Uterus (tissue), 3 donors: ENCODE measurements at regions not wholly inside any gene's neighbourhood (a gene's known extent, or its start where the extent isn't known, plus 50 kb on each side); places are given as distances from the start of the nearest gene placed in this dataset.

Experiments
- DNase-seq, 2 donors: peaks; one replicate each; pipeline ENCODE4 v3.0.0-alpha.2; 2019 to 2020
- H3K27ac ChIP-seq, 2 donors: fragments of 200-600 bp; sonication (generic); 1 replicate in 1 of 2; 2 replicates in 1 of 2; pipeline ENCODE4 v1.5.1; 2016 to 2018
- H3K27me3 ChIP-seq, 2 donors: fragments of 200-600 bp; sonication (generic); one replicate each; pipeline ENCODE4 v1.5.1; 2018 to 2019; ENCODE audit warnings: control low read depth in 1 of 2
- H3K36me3 ChIP-seq, 2 donors: fragments of 200-600 bp; sonication (generic); one replicate each; pipeline ENCODE4 v1.5.1; 2019; ENCODE audit warnings: control low read depth in 1 of 2
- H3K4me1 ChIP-seq, 2 donors: fragments of 200-600 bp; sonication (generic); one replicate each; pipeline ENCODE4 v1.5.1; 2018 to 2019; ENCODE audit warnings: control low read depth in 1 of 2
- H3K4me3 ChIP-seq, 2 donors: fragments of 200-600 bp; sonication (generic); 1 replicate in 1 of 2; 2 replicates in 1 of 2; pipeline ENCODE4 v1.5.1; 2018 to 2019; ENCODE audit warnings: mild to moderate bottlenecking in 1 of 2
- H3K9me3 ChIP-seq, 2 donors: fragments of 200-600 bp; sonication (generic); one replicate each; pipeline ENCODE4 v1.5.1; 2019; ENCODE audit warnings: control low read depth in 1 of 2
- CTCF ChIP-seq, 4 experiments: fragments of 200-600 bp in 2 of 4; fragments of 450-650 bp in 2 of 4; sonication (generic) in 2 of 4; IDR thresholded peaks; one replicate each; pipeline ENCODE4 v1.5.1; 2016 to 2019; ENCODE audit warnings: antibody characterized with exemption in 4 of 4, mild to moderate bottlenecking in 2 of 4, moderate library complexity in 1 of 4
- POLR2A ChIP-seq, 2 donors: fragments of 450-650 bp; IDR thresholded peaks; one replicate each; pipeline ENCODE4 v1.6.1; 2016; ENCODE audit warnings: antibody characterized with exemption in 2 of 2, mild to moderate bottlenecking in 1 of 2, moderate library complexity in 1 of 2
- intact Hi-C: fragments of 100-400 bp; cut with DNase I; formaldehyde crosslinking; loops from one replicate; pipeline ENCODE4 v1.15.1; 2023; ENCODE audit warnings: low total_unique reads
- donor health status: DM: yes; HTN: yes; CAD: no.

DNA sequence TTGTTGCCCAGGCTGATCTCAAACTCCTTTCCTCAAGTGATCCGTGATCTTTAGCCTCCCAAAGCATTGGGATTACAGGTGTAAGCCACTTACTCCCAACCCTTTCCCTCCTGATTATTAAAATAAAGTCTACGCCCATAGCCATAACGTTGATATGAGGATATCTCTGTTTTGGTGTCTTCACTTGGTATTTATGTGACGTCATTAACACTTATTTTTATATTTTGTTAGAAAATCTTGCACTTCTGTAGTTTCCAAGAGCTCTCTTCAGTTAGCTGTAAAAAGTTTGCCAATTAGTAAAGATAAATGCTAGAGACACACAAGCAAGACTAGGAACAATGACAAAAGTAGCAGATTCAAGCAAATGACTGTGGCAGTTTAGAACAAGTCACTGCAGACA is 115.6 kb upstream of the HSF2 start:
- intact Hi-C loops, result no loop called here
- H3K27me3 ChIP-seq, result no peaks in the 10 kb centered on the region
- no peak overlapping the region for H3K27ac ChIP-seq
- no peaks in the 10 kb centered on the region for H3K36me3 ChIP-seq
- no peaks in the 10 kb centered on the region for H3K4me1 ChIP-seq
- no peak overlapping the region for H3K4me3 ChIP-seq
- TF ChIP-seq CTCF (IDR thresholded peaks at IDR 0.05) (no peak), POLR2A (IDR thresholded peaks at IDR 0.05) (no peak)
- no peaks in the 10 kb centered on the region for H3K9me3 ChIP-seq
- no peak for DNase-seq

GRCh38 chr6:122284848-122285247 is 114.6 kb upstream of the HSF2 start:
- no peak for DNase-seq
- Histone ChIP-seq H3K27ac (no peak overlapping the region), H3K36me3 (no peaks in the 10 kb centered on the region), H3K9me3 (no peaks in the 10 kb centered on the region), H3K27me3 (no peaks in the 10 kb centered on the region), H3K4me3 (no peak overlapping the region), H3K4me1 (no peaks in the 10 kb centered on the region)
- TF ChIP-seq POLR2A (IDR thresholded peaks at IDR 0.05), result no peak
- TF ChIP-seq CTCF (IDR thresholded peaks at IDR 0.05), result no peak
- intact Hi-C loops, result no loop called here

GRCh38 chr6:122285292-122285913 is 114.0 kb upstream of the HSF2 start:
- no peaks in the 10 kb centered on the region for H3K4me1 ChIP-seq
- peak in 1 of 2 donors; percentile 24 for DNase-seq
- no peak overlapping the region for H3K27ac ChIP-seq
- H3K36me3 ChIP-seq, result no peaks in the 10 kb centered on the region
- intact Hi-C loops, result no loop called here
- no peak overlapping the region for H3K4me3 ChIP-seq
- no peaks in the 10 kb centered on the region for H3K9me3 ChIP-seq
- no peaks in the 10 kb centered on the region for H3K27me3 ChIP-seq
- TF ChIP-seq POLR2A (IDR thresholded peaks at IDR 0.05) (no peak), CTCF (IDR thresholded peaks at IDR 0.05) (no peak)

GRCh38 chr6:122286512-122286911 is 112.9 kb upstream of the HSF2 start:
- Histone ChIP-seq H3K27me3 (no peaks in the 10 kb centered on the region), H3K27ac (no peak overlapping the region), H3K9me3 (no peaks in the 10 kb centered on the region), H3K36me3 (no peaks in the 10 kb centered on the region), H3K4me1 (no peaks in the 10 kb centered on the region), H3K4me3 (no peak overlapping the region)
- no peak for DNase-seq
- intact Hi-C loops, result no loop called here
- TF ChIP-seq POLR2A (IDR thresholded peaks at IDR 0.05) (no peak), CTCF (IDR thresholded peaks at IDR 0.05) (no peak)

- Histone ChIP-seq H3K27me3 (no peaks in the 10 kb centered on the region), H3K4me3 (no peak overlapping the region), H3K27ac (no peak overlapping the region), H3K36me3 (no peaks in the 10 kb centered on the region), H3K9me3 (no peaks in the 10 kb centered on the region), H3K4me1 (no peaks in the 10 kb centered on the region)
- no peak for DNase-seq
- TF ChIP-seq CTCF (IDR thresholded peaks at IDR 0.05) (no peak), POLR2A (IDR thresholded peaks at IDR 0.05) (no peak)
- intact Hi-C loops, result no loop called here
These were observed 109.5 kb upstream of the HSF2 start for GRCh38 chr6:122289762-122290539.
